ENCODE measurements at regions not wholly inside any gene's neighbourhood (a gene's known extent, or its start where the extent isn't known, plus 50 kb on each side); places are given as distances from the start of the nearest gene placed in this dataset.

- TF ChIP-seq POLR2A (IDR thresholded peaks at IDR 0.05): no peak
- TF ChIP-seq CTCF (IDR thresholded peaks at IDR 0.05): no peak
These were observed 205.8 kb upstream of the DUSP10 start for GRCh38 chr1:221947731-221948130.
